Neural progenitor cell (in vitro differentiated cells): ENCODE measurements at regions not wholly inside any gene's neighbourhood (a gene's known extent, or its start where the extent isn't known, plus 50 kb on each side); places are given as distances from the start of the nearest gene placed in this dataset.

Experiments
- DNase-seq: peaks from one replicate; pipeline ENCODE4 v3.0.0-alpha.2; 2016; ENCODE audit warnings: low spot score
- H2AFZ ChIP-seq: fragments of 200-600 bp; sonication (generic); replicated peaks from 2 replicates; pipeline ENCODE4 v1.6.1; 2016; ENCODE audit warnings: antibody characterized with exemption
- H3F3A ChIP-seq: fragments of 200-600 bp; sonication (generic); 2 replicates; pipeline ENCODE4 v1.6.1; 2016; ENCODE audit warnings: antibody characterized with exemption, low read depth
- H3K27ac ChIP-seq: fragments of 200-600 bp; sonication (generic); 2 replicates; pipeline ENCODE4 v1.5.1; 2016; ENCODE audit warnings: mild to moderate bottlenecking
- H3K27me3 ChIP-seq: fragments of 200-600 bp; sonication (generic); 2 replicates; pipeline ENCODE4 v1.6.1; 2016; ENCODE audit warnings: mild to moderate bottlenecking, moderate library complexity
- H3K36me3 ChIP-seq: fragments of 200-600 bp; sonication (generic); 2 replicates; pipeline ENCODE4 v1.5.1; 2016
- H3K4me1 ChIP-seq: fragments of 200-600 bp; sonication (generic); 2 replicates; pipeline ENCODE4 v1.6.1; 2016; ENCODE audit warnings: mixed run types
- H3K4me2 ChIP-seq: fragments of 200-600 bp; sonication (generic); 2 replicates; pipeline ENCODE4 v1.6.1; 2016
- H3K4me3 ChIP-seq: fragments of 200-600 bp; sonication (generic); 2 replicates; pipeline ENCODE4 v1.5.1; 2016
- H3K79me2 ChIP-seq: fragments of 200-600 bp; sonication (generic); 2 replicates; pipeline ENCODE4 v1.6.1; 2016; ENCODE audit warnings: low read depth
- H3K9ac ChIP-seq: fragments of 200-600 bp; sonication (generic); 2 replicates; pipeline ENCODE4 v1.6.1; 2016
- H3K9me3 ChIP-seq: fragments of 200-600 bp; sonication (generic); 2 replicates; pipeline ENCODE4 v1.5.1; 2016; ENCODE audit warnings: low read depth
- H4K20me1 ChIP-seq: fragments of 200-600 bp; sonication (generic); 2 replicates; pipeline ENCODE4 v1.6.1; 2016; ENCODE audit warnings: low read depth
- H3K27ac Mint-ChIP-seq: 3 replicates; pipeline ENCODE4 v1.8.0; 2021; ENCODE audit warnings: mixed read lengths
- H3K27me3 Mint-ChIP-seq: 2 replicates; pipeline ENCODE4 v1.8.0; 2022; ENCODE audit warnings: low read depth, mild to moderate bottlenecking, inconsistent platforms, moderate library complexity, mixed read lengths; ENCODE audit not compliant: insufficient read depth
- H3K36me3 Mint-ChIP-seq: 3 replicates; pipeline ENCODE4 v1.8.0; 2021; ENCODE audit warnings: mixed read lengths
- H3K4me1 Mint-ChIP-seq: 3 replicates; pipeline ENCODE4 v1.8.0; 2021; ENCODE audit warnings: mixed read lengths
- H3K4me3 Mint-ChIP-seq: 3 replicates; pipeline ENCODE4 v1.8.0; 2021; ENCODE audit warnings: mild to moderate bottlenecking, moderate library complexity, mixed read lengths
- H3K9me3 Mint-ChIP-seq: 3 replicates; pipeline ENCODE4 v1.8.0; 2020; ENCODE audit warnings: mixed read lengths
- EZH2 ChIP-seq: fragments of 200-600 bp; sonication (generic); IDR thresholded peaks from 2 replicates; pipeline ENCODE4 v1.6.1; 2017; ENCODE audit warnings: antibody characterized with exemption, mild to moderate bottlenecking, moderate library complexity
- EZH2phosphoT487 ChIP-seq: fragments of 200-600 bp; sonication (generic); IDR thresholded peaks from 2 replicates; pipeline ENCODE4 v1.6.1; 2017; ENCODE audit warnings: antibody characterized with exemption
- TF ChIP-seq, protein P1 (sequence below): fragments of 200-600 bp; sonication (generic); IDR thresholded peaks from 2 replicates; pipeline ENCODE4 v1.5.1; 2017; ENCODE audit warnings: antibody characterized with exemption, mild to moderate bottlenecking

DNA sequence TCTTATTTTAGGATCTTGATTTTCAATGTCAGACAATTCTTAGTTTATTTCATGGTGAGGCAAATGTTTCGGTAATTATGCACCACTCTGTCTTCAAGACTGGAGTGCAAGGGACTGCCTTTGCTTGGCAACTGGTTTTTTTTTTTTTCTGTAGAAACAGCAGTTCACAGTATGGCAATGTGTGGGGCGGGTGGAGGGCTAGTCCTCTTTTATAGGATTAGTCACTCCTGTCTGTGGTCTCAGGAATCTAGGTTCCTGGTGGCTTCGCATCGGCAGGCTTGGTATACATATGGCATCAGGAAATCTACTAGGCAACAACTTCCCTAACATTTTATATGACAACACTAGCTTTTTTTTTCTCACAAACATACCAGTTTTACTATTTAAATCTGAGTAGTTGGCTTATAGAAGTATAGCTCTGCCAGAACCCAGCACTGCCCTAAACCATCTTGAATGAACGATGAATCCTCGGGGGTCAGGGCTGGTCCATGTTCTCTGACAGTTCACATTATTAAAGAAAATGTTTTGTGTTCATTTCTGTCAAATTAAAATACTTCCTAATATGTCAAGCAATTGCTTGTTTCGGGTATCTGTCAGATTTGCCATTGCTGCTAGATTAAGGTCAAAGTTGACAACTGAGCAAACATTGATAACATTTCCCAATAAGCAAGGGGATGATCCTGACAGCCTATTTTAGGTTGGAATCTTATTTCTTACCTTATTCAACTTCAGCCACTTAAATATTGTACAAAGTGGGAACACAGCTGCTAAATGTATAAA lies 289.7 kb upstream of the VSTM2A start:
- H3K27ac Mint-ChIP-seq = no peak overlapping the region
- no peaks in the 10 kb centered on the region for H3K4me1 Mint-ChIP-seq
- DNase-seq = peak; percentile 2
- no peaks in the 10 kb centered on the region for H3K9me3 ChIP-seq
- H3K9ac ChIP-seq = no peak overlapping the region
- H3K79me2 ChIP-seq = no peaks in the 10 kb centered on the region
- no peak overlapping the region for H3K4me2 ChIP-seq
- H4K20me1 ChIP-seq = no peaks in the 10 kb centered on the region
- no peak overlapping the region for H3K4me3 ChIP-seq
- H3F3A ChIP-seq = no peaks in the 10 kb centered on the region
- no peaks in the 10 kb centered on the region for H3K27me3 Mint-ChIP-seq
- H3K27ac ChIP-seq = no peak overlapping the region
- no peaks in the 10 kb centered on the region for H3K9me3 Mint-ChIP-seq
- H2AFZ ChIP-seq = no peak overlapping the region
- no peaks in the 10 kb centered on the region for H3K36me3 Mint-ChIP-seq
- H3K27me3 ChIP-seq = no peaks in the 10 kb centered on the region
- no peak overlapping the region for H3K4me3 Mint-ChIP-seq
- TF ChIP-seq EZH2phosphoT487 = no peak
- no peak for TF ChIP-seq EZH2
- TF ChIP-seq, protein P1, sequence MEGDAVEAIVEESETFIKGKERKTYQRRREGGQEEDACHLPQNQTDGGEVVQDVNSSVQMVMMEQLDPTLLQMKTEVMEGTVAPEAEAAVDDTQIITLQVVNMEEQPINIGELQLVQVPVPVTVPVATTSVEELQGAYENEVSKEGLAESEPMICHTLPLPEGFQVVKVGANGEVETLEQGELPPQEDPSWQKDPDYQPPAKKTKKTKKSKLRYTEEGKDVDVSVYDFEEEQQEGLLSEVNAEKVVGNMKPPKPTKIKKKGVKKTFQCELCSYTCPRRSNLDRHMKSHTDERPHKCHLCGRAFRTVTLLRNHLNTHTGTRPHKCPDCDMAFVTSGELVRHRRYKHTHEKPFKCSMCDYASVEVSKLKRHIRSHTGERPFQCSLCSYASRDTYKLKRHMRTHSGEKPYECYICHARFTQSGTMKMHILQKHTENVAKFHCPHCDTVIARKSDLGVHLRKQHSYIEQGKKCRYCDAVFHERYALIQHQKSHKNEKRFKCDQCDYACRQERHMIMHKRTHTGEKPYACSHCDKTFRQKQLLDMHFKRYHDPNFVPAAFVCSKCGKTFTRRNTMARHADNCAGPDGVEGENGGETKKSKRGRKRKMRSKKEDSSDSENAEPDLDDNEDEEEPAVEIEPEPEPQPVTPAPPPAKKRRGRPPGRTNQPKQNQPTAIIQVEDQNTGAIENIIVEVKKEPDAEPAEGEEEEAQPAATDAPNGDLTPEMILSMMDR = no peak
- H3K36me3 ChIP-seq = no peaks in the 10 kb centered on the region
- no peaks in the 10 kb centered on the region for H3K4me1 ChIP-seq

DNA sequence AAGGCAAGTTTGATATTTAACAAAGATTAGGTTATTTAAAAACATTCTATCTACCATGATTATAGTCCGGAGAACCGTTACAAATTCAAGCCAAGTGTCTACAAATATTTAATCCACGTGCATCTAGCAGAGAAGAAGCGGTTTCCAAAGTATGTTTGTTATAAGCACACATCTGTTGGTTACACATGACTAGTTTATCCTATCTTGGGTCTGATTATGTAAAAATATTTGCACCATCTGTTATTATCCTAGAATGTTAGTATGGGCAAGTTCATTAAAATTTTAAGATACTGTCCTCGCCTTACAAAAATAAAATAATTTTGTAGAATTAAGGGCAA lies 289.2 kb upstream of the VSTM2A start:
- TF ChIP-seq, protein P1 = no peak
- no peak for TF ChIP-seq EZH2phosphoT487
- TF ChIP-seq EZH2 = no peak
- H3K4me1 ChIP-seq = no peaks in the 10 kb centered on the region
- Mint-ChIP-seq H3K4me1 (no peaks in the 10 kb centered on the region), H3K4me3 (no peak overlapping the region), H3K27ac (no peak overlapping the region), H3K36me3 (no peaks in the 10 kb centered on the region), H3K9me3 (no peaks in the 10 kb centered on the region), H3K27me3 (no peaks in the 10 kb centered on the region)
- no peaks in the 10 kb centered on the region for H3F3A ChIP-seq
- H3K4me3 ChIP-seq = no peak overlapping the region
- H3K9me3 ChIP-seq = no peaks in the 10 kb centered on the region
- H3K9ac ChIP-seq = no peak overlapping the region
- no peak overlapping the region for H3K4me2 ChIP-seq
- no peak overlapping the region for H3K27ac ChIP-seq
- no peaks in the 10 kb centered on the region for H3K79me2 ChIP-seq
- no peaks in the 10 kb centered on the region for H4K20me1 ChIP-seq
- H3K36me3 ChIP-seq = no peaks in the 10 kb centered on the region
- H2AFZ ChIP-seq = no peak overlapping the region
- DNase-seq = no peak
- H3K27me3 ChIP-seq = no peaks in the 10 kb centered on the region

DNA sequence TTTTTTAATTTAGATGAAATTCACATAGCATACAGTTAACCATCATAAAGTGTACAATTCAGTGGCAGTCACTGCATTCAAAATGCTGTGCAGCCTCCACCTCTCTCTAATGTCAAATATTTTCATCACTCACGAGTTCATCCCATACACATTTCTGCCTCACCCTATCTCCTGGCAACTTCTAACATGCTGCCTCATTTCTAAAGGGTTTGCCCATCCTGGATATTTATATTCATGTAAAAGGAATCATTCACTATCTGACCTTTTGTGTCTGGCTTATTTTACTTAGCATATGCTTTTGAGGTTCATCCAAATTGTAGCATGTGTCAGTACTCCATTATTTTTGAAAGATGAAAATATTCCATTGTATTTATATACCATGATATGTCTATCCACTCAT lies 286.9 kb upstream of the VSTM2A start:
- Histone ChIP-seq H3K9ac (no peak overlapping the region), H3K4me2 (no peak overlapping the region), H3K27me3 (no peaks in the 10 kb centered on the region), H4K20me1 (no peaks in the 10 kb centered on the region), H3K36me3 (no peaks in the 10 kb centered on the region), H3K9me3 (no peaks in the 10 kb centered on the region), H3F3A (no peaks in the 10 kb centered on the region), H3K4me1 (no peaks in the 10 kb centered on the region), H3K4me3 (no peak overlapping the region), H3K27ac (no peak overlapping the region), H3K79me2 (no peaks in the 10 kb centered on the region), H2AFZ (no peak overlapping the region)
- no peak overlapping the region for H3K4me3 Mint-ChIP-seq
- no peaks in the 10 kb centered on the region for H3K27me3 Mint-ChIP-seq
- no peak overlapping the region for H3K27ac Mint-ChIP-seq
- H3K9me3 Mint-ChIP-seq = no peaks in the 10 kb centered on the region
- H3K36me3 Mint-ChIP-seq = no peaks in the 10 kb centered on the region
- H3K4me1 Mint-ChIP-seq = no peaks in the 10 kb centered on the region
- TF ChIP-seq EZH2 (no peak), EZH2phosphoT487 (no peak)
- TF ChIP-seq, protein P1 = no peak
- DNase-seq = no peak
